Lower leg skin (tissue), 4 donors: ENCODE measurements at regions not wholly inside any gene's neighbourhood (a gene's known extent, or its start where the extent isn't known, plus 50 kb on each side); places are given as distances from the start of the nearest gene placed in this dataset.

Experiments
- DNase-seq, 2 donors: peaks; one replicate each; pipeline ENCODE4 v3.0.0-alpha.2; 2019; ENCODE audit warnings: low spot score in 2 of 2
- H3K4me3 ChIP-seq: fragments of 200-600 bp; sonication (generic); 2 replicates; pipeline ENCODE4 v1.5.1; 2017; ENCODE audit warnings: mild to moderate bottlenecking, low read depth; ENCODE audit not compliant: poor library complexity, severe bottlenecking
- CTCF ChIP-seq, 3 donors: fragments of 450-650 bp; IDR thresholded peaks; one replicate each; pipeline ENCODE4 v1.5.1; 2016; ENCODE audit warnings: antibody characterized with exemption in 3 of 3, mild to moderate bottlenecking in 3 of 3, moderate library complexity in 2 of 3
- POLR2A ChIP-seq, 2 donors: fragments of 450-650 bp; IDR thresholded peaks; one replicate each; pipeline ENCODE4 v1.6.1; 2016 to 2017; ENCODE audit warnings: antibody characterized with exemption in 2 of 2, mild to moderate bottlenecking in 1 of 2, moderate library complexity in 1 of 2
- WGBS, 2 donors: methylation state at CpG; one replicate each; pipeline ENCODE4 v1.1.5; 2018; 5-methylcytosine and 5-hydroxymethylcytosine counted together
- intact Hi-C: fragments of 100-400 bp; cut with DNase I; formaldehyde crosslinking; loops from one replicate; pipeline ENCODE4 v1.15.0; 2023; ENCODE audit warnings: low total_unique reads

- DNase-seq: no peak
- intact Hi-C loops: no loop called here
- no peak overlapping the region for H3K4me3 ChIP-seq
- TF ChIP-seq CTCF (IDR thresholded peaks at IDR 0.05) (no peak), POLR2A (IDR thresholded peaks at IDR 0.05) (no peak)
These were observed 179.3 kb upstream of the ZC3H15 start for GRCh38 chr2:186306754-186307153.

- intact Hi-C loops: no loop called here
- TF ChIP-seq POLR2A (IDR thresholded peaks at IDR 0.05) (no peak), CTCF (IDR thresholded peaks at IDR 0.05) (no peak)
- DNase-seq: no peak
- H3K4me3 ChIP-seq: no peak overlapping the region
These were observed 178.2 kb upstream of the ZC3H15 start for GRCh38 chr2:186307871-186308270.

DNA sequence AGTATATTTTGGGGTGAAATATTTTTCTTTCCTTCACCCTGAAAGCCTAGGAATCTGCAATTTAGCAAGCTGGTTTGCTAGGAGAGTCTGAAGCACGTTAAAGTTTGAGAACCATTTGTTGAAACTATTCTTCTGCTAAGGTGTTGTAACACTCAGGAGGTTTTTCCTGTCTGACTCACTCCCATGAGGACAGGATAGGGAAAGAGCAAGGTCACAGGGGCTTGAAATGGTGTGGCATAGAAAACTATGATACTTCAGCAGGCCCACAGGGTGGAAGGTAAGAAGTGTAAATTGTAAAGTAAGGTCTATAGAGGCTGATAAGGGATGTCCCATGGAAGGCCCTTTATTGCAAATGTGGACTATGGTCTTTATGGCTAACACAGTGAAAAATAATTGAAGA lies 177.7 kb upstream of the ZC3H15 start:
- DNase-seq: no peak
- intact Hi-C loops: no loop called here
- H3K4me3 ChIP-seq: no peak overlapping the region
- 41 to 52% methylated on average over 1 of the region's 1 CpG for WGBS, 2 donors
- TF ChIP-seq POLR2A (IDR thresholded peaks at IDR 0.05): no peak
- no peak for TF ChIP-seq CTCF (IDR thresholded peaks at IDR 0.05)

DNA sequence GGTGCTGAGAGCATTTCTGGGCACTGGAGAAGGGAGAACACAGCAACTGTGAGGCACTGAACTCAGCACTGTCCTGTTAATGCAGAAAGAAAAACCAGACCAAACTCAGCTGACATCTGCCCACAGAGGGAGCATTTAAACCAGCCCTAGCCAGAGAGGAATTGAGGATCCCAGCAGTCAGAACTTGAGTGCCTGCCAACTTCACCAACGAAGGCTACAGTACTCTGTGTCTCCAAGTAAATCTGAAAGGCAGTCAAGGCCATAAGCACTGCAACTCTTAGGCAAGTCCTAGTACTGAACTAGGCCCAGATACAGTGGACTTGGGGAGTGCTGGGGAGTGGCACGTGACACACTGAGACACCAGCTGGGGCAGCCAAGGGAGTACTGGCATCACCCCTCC lies 176.2 kb upstream of the ZC3H15 start:
- intact Hi-C loops: no loop called here
- 59 to 61% methylated on average over 2 of the region's 2 CpGs for WGBS, 2 donors
- no peak for DNase-seq
- TF ChIP-seq POLR2A (IDR thresholded peaks at IDR 0.05) (no peak), CTCF (IDR thresholded peaks at IDR 0.05) (no peak)
- H3K4me3 ChIP-seq: no peak overlapping the region

DNA sequence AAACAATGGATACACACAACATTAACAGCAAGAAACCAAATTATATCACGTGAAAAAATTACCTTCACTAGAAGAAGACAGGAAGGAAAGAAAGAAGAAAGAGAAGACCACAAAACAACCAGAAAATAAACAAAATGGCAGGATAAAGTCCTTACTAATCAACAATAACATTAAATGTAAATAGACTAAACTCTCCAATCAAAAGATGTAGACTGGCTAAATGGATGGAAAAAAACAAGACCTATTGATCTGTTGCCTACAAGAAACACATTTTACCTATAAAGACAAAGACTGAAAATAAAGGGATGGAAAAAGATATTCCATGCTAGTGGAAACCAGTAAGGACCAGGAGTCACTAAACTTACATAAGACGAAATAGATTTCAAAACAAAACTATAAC lies 167.0 kb upstream of the ZC3H15 start:
- 96 to 99% methylated on average over 2 of the region's 2 CpGs for WGBS, 2 donors
- TF ChIP-seq POLR2A (IDR thresholded peaks at IDR 0.05): no peak
- no peak for TF ChIP-seq CTCF (IDR thresholded peaks at IDR 0.05)
- intact Hi-C loops: no loop called here
- H3K4me3 ChIP-seq: no peak overlapping the region
- DNase-seq: no peak

DNA sequence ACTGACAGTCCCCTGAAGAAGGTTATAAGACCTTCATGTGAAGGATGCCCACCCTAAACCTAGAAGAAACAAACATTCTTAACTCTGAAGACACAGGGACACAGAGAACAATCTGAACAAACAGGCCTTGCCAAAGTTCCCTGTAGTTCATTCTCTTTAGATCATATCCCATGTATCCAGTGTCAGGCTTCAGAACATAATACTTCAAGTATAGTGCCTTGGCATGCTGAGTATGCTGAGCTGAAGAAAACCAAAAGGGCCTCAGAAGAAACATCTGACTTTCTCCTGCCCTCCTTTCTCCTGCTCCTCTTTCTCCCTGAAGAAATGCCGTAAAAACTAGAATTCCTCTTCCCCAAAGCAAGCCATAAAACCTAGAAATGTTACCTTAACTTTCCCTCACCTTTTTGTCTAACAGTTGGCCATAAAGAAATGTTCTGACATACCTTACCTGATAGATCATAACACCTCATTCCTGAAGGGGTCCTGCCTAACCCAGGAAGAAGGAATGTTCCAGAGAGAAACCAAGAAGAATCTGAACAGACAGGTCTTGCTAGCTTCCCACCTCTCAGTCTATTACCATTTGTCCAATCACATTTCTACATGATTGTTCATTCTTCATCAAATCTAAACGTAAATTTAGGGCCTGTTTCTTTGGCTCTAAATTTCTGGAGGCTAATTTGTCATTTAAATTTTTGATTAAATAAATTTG lies 160.1 kb upstream of the ZC3H15 start:
- DNase-seq: no peak
- TF ChIP-seq POLR2A (IDR thresholded peaks at IDR 0.05) (no peak), CTCF (IDR thresholded peaks at IDR 0.05) (no peak)
- 65 to 70% methylated on average over 2 of the region's 2 CpGs for WGBS, 2 donors
- intact Hi-C loops: no loop called here
- no peak overlapping the region for H3K4me3 ChIP-seq
